HG02759 (cell line): ENCODE measurements at regions not wholly inside any gene's neighbourhood (a gene's known extent, or its start where the extent isn't known, plus 50 kb on each side); places are given as distances from the start of the nearest gene placed in this dataset.

Experiments
- ATAC-seq: cut with Tn5 transposase; IDR thresholded peaks from one replicate; pipeline ENCODE4 v1.9.1; 2021; ENCODE audit warnings: mild to moderate bottlenecking, moderate library complexity; ENCODE audit not compliant: unreplicated experiment

- no peak for ATAC-seq
Measured at GRCh38 chr9:36462245-36462644, 62.2 kb upstream of the RNF38 start.

- ATAC-seq, result no peak
Measured at GRCh38 chr9:36461323-36461722, 61.3 kb upstream of the RNF38 start.

- peak; percentile 80 for ATAC-seq
Measured at GRCh38 chr9:36458430-36458915, 58.4 kb upstream of the RNF38 start.

GRCh38 chr9:36457836-36458429, 57.9 kb upstream of the RNF38 start:
- no peak for ATAC-seq

- no peak for ATAC-seq
Measured at GRCh38 chr9:36456480-36457065, 56.5 kb upstream of the RNF38 start.

- ATAC-seq, result no peak
Measured at GRCh38 chr9:36451949-36452348, 51.9 kb upstream of the RNF38 start.

GRCh38 chr9:36450110-36450732, 50.2 kb upstream of the RNF38 start:
- ATAC-seq, result no peak
